ENCODE measurements at regions not wholly inside any gene's neighbourhood (a gene's known extent, or its start where the extent isn't known, plus 50 kb on each side); places are given as distances from the start of the nearest gene placed in this dataset.

DNA sequence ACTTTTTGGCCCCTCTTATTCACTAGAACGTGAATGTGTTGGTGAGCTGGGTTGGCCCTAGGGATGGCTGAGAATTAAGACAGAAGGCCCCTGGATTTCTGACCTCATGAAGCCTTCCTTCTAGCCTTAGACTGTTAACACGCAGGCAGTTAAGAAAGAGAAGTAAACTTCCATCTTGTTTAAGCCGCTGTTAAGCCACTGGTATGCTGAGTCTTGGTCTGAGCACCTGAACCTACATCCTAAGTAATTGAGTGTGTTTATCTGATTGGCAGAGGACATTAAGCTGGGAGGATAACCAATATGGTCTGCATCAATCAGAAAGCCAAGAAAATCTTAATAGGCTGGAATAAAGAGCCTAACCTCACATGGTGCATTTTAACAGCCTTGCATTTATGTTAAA lies 535.0 kb upstream of the ARID1B start:
- H3K36me3 ChIP-seq (replicated peaks in 1 of 2) = no peaks in the 10 kb centered on the region
- TF ChIP-seq, protein P1, sequence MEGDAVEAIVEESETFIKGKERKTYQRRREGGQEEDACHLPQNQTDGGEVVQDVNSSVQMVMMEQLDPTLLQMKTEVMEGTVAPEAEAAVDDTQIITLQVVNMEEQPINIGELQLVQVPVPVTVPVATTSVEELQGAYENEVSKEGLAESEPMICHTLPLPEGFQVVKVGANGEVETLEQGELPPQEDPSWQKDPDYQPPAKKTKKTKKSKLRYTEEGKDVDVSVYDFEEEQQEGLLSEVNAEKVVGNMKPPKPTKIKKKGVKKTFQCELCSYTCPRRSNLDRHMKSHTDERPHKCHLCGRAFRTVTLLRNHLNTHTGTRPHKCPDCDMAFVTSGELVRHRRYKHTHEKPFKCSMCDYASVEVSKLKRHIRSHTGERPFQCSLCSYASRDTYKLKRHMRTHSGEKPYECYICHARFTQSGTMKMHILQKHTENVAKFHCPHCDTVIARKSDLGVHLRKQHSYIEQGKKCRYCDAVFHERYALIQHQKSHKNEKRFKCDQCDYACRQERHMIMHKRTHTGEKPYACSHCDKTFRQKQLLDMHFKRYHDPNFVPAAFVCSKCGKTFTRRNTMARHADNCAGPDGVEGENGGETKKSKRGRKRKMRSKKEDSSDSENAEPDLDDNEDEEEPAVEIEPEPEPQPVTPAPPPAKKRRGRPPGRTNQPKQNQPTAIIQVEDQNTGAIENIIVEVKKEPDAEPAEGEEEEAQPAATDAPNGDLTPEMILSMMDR (IDR thresholded peaks at IDR 0.05) = no peak
- no peak for TF ChIP-seq POLR2A (IDR thresholded peaks at IDR 0.05)
- H3K4me3 ChIP-seq = no peak overlapping the region
- no peak for DNase-seq
- H3K9me3 ChIP-seq (replicated peaks in 1 of 3) = no peaks in the 10 kb centered on the region
- intact Hi-C loops (cut with DNase I) = no loop called here
- WGBS, 4 donors = 77 to 94% (median 86%) methylated on average over 3 of the region's 3 CpGs
- H3K4me1 ChIP-seq (replicated peaks in 1 of 2) = no peaks in the 10 kb centered on the region
- H3K27me3 ChIP-seq = no peaks in the 10 kb centered on the region
- H3K27ac ChIP-seq = no peak overlapping the region

DNA sequence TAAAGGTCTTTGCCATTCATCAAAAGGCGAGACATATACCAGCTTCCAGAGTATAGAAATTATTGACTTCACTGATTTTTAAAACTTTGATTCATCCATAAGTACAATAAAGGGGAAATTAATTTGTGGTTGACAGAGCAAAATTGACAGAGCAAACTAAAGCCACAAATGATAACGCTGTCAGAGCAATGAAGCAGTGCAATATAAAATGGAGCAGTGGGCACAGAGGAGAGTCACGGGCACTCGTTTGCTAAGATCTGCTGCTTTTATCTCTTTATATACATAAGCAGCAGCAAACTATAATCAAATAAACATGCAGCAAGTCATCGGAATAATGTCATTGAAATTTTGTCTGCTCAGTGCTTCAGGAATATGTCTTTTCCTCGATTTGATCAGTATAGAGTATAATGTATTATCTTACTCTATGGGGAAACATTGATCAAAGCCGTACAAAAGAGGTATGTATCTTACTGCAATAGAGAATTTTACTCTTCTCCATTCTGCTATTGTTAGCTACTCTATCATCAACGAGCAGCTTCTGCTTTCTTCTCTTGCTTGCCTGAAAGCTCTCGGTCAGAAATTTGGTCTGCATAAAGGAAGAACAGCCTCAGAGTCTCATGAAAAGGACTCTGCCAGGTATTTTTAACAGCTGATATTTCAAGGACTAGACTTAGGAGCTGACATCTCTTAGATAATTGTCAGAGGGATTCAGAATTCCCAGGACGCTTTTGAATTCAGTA lies 546.0 kb upstream of the ARID1B start:
- no peak overlapping the region for H3K27ac ChIP-seq
- intact Hi-C loops (cut with DNase I) = no loop called here
- H3K27me3 ChIP-seq = no peaks in the 10 kb centered on the region
- H3K36me3 ChIP-seq (replicated peaks in 1 of 2) = no peaks in the 10 kb centered on the region
- TF ChIP-seq POLR2A (IDR thresholded peaks at IDR 0.05) = no peak
- TF ChIP-seq, protein P1 (IDR thresholded peaks at IDR 0.05) = no peak
- H3K4me3 ChIP-seq = no peak overlapping the region
- 64 to 71% (median 67%) methylated on average over 10 of the region's 10 CpGs for WGBS, 4 donors
- no peak for DNase-seq
- H3K9me3 ChIP-seq (replicated peaks in 1 of 3) = no peaks in the 10 kb centered on the region
- H3K4me1 ChIP-seq (replicated peaks in 1 of 2) = no peaks in the 10 kb centered on the region

DNA sequence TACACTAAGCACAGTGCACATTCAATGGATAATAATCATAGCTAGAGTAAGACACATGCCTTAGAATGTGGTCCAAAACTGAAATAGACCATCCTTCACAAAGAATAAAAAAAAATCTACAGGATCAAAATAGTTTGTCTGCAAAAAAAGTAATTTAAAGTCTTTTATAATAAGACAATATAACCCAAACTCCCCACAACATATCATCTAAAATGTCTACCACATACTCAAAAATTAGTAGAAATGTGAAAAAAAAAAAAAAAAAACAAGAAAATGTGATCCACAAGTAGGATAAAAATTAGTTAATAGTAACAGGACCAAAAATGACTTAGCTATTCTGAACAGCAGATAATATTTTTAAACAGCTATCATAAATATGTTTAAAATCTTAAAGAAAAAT lies 557.2 kb upstream of the ARID1B start:
- TF ChIP-seq POLR2A (IDR thresholded peaks at IDR 0.05) = no peak
- TF ChIP-seq, protein P1 (IDR thresholded peaks at IDR 0.05) = no peak
- intact Hi-C loops (cut with DNase I) = no loop called here
- no peaks in the 10 kb centered on the region for H3K27me3 ChIP-seq
- DNase-seq = no peak
- no peaks in the 10 kb centered on the region for H3K36me3 ChIP-seq (replicated peaks in 1 of 2)
- no peaks in the 10 kb centered on the region for H3K9me3 ChIP-seq (replicated peaks in 1 of 3)
- no peaks in the 10 kb centered on the region for H3K4me1 ChIP-seq (replicated peaks in 1 of 2)
- H3K27ac ChIP-seq = no peak overlapping the region
- H3K4me3 ChIP-seq = no peak overlapping the region

DNA sequence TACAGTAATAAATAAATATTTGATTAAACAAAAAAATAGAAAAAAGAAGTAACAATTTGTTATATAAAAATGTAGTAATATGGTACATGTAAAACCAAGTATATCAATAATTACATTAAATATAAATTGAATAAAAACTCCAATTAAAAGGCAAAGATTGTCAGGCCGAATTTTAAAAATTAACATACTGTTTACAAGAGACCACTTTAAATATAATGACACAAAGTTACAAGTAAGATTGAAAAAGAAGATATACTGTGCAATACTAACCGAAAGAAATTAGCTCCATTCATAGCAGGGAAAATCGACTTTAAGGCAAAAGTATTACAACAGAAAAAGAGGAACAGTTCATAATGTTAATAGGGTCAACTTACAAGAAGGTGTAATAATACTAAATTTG lies 571.5 kb upstream of the ARID1B start:
- WGBS, 4 donors = 71 to 87% (median 81%) methylated on average over 3 of the region's 3 CpGs
- no peak for TF ChIP-seq POLR2A (IDR thresholded peaks at IDR 0.05)
- TF ChIP-seq, protein P1 (IDR thresholded peaks at IDR 0.05) = no peak
- intact Hi-C loops (cut with DNase I) = no loop called here
- no peak for DNase-seq
- H3K27ac ChIP-seq = no peak overlapping the region
- no peak overlapping the region for H3K4me3 ChIP-seq
- H3K9me3 ChIP-seq (replicated peaks in 1 of 3) = no peaks in the 10 kb centered on the region
- no peaks in the 10 kb centered on the region for H3K36me3 ChIP-seq (replicated peaks in 1 of 2)
- H3K27me3 ChIP-seq = no peaks in the 10 kb centered on the region
- H3K4me1 ChIP-seq (replicated peaks in 1 of 2) = no peaks in the 10 kb centered on the region
